HUDEP-2 (cell line): ENCODE measurements at regions not wholly inside any gene's neighbourhood (a gene's known extent, or its start where the extent isn't known, plus 50 kb on each side); places are given as distances from the start of the nearest gene placed in this dataset.
"Not testable (repeated sequence)": the region's sequence is repeated elsewhere in the genome, so short reads cannot be mapped to it uniquely, and the experiment has no call there.

Experiments used
- DNase-seq, 76 experiments: peaks; one replicate each; lab custom pipeline; 2025; ENCODE audit not compliant: unreplicated experiment in 76 of 76; lab: John Stamatoyannopoulos, UW

DNA sequence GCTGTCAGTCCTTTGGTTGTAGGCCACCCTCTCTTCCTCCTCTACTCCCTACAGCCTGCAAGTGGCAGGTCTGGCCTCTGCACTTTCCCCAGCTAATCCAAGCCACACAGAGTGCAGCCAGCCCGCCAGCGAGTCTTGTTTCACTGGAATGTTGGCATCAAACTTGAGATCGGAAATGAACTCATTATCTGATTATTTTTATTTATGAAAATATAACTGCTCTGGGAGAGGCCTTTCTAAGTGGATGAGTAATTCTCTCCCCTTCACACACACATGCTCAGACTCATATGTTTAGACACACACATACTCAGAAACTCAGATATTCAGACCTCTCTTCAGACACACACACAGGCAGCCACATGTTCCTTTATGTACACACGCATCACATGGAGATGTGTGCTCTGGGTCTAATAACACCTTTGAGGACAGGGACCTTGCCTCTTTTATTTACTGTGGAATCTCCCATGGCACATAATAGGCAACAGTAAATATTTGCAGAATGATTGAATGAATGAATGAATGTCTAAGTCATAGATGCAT is 151.3 kb downstream of the ZFP36L2 start:
- DNase-seq, result peak in 6 of 76 experiments; percentile 6 to 38 (median 17)

GRCh38 chr2:43074592-43075053 is 151.8 kb downstream of the ZFP36L2 start:
- DNase-seq, result no peak

- DNase-seq, result no peak
These were observed 152.4 kb downstream of the ZFP36L2 start for GRCh38 chr2:43074052-43074451.

- DNase-seq, result peak in 44 of 76 experiments; percentile 6 to 67 (median 25)
These were observed 153.0 kb downstream of the ZFP36L2 start for GRCh38 chr2:43073401-43073825.

GRCh38 chr2:43071599-43072550 is 154.5 kb downstream of the ZFP36L2 start:
- no peak for DNase-seq

DNA sequence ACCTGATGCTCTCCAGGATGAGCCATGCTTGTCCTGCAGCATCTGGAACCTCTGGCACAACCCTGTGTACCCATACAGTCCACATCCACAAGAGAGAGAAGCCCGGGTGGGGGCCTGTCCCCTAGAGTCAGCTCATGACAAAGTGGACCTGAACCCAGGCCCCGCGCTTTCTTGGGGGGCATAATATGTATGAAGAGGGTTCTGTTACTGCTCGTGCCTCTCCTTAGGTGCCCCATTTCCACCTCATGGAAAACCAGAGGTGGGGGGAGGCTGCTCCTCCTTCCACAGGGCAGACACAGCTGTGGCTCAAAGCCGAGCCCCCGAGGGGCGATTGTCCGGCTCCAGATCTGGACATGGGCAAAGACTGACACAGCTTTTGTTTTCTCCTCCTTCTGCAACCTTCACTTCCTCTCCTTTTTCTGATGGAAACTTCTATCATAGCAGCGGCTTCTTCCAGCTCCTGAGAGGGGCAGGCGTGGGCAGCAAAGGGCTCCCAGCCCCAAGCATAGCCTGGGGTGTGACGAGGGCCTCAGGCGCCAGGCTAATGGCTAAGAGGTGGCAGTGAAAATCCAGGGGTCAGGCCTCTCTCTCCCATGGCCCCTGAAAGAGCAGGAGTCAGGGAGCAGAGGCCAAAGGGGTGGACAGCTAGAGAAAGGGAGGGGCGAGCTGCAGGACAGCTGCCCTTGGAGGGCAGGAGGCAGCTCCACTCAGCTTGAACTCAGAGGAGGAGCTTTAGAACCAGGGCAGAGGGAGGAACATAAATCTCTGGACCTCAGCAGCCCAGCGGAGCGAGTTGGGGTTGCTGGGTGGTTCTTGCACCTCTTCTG is 155.5 kb downstream of the ZFP36L2 start:
- no peak for DNase-seq

- no peak for DNase-seq
These were observed 156.4 kb downstream of the ZFP36L2 start for GRCh38 chr2:43070030-43070429.

DNA sequence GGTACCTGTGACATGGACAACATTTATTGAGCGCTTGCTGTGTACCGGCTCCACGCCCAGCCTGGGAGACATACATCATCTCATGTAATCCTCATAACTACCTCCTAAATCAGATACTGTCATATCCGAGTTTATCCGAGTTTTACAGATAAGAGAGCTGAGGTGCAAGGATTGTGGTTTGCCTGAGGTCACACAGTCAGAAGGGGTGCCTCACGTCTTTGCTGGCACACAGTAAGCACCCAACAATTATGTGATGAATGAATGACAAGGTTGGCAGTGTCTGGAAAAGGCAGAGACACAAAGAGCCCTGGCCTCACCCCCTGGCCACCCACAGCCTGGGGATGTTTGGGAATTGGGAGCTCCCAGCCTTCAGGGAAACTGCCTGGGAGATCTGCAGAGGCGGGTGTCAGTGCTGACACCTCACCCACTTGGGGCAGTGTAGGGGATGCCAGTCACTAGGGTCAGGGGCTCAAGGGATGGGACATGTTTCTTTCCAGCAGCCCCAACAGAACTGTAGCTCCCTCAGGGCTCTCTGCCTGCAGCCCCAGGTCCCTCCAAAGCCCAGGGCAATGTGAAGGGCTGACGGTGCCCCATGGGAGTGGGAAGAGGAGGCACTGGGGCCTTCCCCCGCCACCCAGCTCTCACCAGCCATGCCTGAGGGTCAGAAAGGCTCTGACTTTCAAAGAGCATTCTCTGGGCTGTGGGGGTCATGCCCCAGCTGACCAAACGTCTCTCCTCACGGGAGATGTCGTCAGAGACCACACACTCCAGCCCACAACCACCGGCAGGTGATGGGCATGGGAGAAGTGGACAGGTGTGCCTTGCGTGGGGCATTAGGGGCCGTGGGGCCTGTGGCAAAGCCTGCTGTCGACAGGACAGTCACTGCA is 157.5 kb downstream of the ZFP36L2 start:
- no peak for DNase-seq

GRCh38 chr2:43068041-43068533 is 158.3 kb downstream of the ZFP36L2 start:
- DNase-seq, result no peak

- no peak for DNase-seq
These were observed 159.0 kb downstream of the ZFP36L2 start for GRCh38 chr2:43067254-43068040.

DNA sequence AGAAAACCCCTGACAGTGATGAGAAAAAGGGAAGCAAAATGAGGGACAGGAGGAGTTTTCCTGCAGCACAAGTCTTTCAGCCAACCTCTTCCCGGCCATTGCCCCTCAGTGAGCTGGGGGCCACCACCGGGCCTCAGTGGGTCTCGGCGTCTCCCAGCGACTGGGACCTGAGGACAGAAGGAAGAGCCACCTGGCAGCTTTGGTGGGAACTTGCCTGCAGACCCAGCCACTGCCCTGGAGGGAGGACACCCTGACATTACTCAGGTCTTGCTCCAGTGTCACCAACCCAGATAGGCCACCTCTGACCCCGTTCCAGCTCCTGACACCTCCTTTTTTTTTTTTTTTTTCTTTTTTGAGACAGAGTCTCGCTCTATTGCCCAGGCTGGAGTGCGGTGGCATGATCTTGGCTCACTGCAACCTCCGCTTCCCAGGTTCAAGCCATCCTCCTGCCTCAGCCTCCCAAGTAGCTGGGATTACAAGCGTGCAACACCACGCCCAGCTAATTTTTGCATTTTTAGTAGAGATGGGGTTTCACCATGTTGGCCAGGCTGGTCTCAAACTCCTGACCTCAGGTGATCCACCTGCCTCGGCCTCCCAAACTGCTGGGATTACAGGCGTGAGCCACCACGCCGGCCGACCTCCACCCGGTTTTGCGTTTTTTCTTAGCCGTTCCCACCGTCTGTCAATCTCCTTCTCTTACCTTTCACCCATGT is 159.7 kb downstream of the ZFP36L2 start:
- not testable (repeated sequence) for DNase-seq

DNA sequence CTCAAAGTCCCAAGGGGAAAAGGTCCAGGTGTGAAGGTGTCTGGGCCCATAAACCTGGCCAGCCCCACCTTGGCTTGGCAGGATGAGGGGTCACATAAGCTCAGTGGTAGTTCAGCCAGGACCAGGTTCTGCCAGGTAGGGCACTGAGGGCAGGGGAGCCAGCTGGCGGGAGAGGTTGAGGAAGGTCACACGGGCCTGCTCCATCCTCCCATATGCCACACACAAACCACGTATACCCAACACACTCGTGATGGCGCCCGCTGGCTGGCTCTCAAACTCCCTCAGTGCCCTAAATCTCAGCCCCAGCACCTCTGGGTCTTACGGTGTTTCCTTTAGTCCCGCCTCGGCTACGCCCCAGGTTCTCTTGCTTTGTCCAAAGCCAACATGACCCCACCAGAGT is 160.5 kb downstream of the ZFP36L2 start:
- DNase-seq, result no peak

- DNase-seq, result no peak
These were observed 161.4 kb downstream of the ZFP36L2 start for GRCh38 chr2:43065036-43065435.

DNA sequence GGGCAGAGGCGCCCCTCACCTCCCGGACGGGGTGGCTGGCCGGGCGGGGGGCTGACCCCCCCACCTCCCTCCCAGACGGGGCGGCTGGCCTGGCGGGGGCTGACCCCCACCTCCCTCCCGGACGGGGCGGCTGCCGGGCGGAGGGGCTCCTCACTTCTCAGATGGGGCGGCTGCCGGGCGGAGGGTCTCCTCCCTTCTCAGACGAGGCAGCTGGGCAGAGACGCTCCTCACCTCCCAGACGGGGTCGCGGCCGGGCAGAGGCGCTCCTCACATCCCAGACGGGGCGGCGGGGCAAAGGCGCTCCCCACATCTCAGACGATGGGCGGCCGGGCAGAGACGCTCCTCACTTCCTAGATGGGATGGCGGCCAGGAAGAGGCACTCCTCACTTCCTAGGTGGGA is 163.3 kb downstream of the ZFP36L2 start:
- DNase-seq, result not testable (repeated sequence)

- DNase-seq, result no peak
These were observed 164.3 kb downstream of the ZFP36L2 start for GRCh38 chr2:43062058-43062457.

- DNase-seq, result no peak
These were observed 165.9 kb downstream of the ZFP36L2 start for GRCh38 chr2:43060390-43061016.

- DNase-seq, result peak in 68 of 76 experiments; percentile 4 to 91 (median 60)
These were observed 167.1 kb downstream of the ZFP36L2 start for GRCh38 chr2:43059183-43059897.
